GM21717 (cell line): ENCODE measurements at regions not wholly inside any gene's neighbourhood (a gene's known extent, or its start where the extent isn't known, plus 50 kb on each side); places are given as distances from the start of the nearest gene placed in this dataset.

Experiments used
- ATAC-seq: cut with Tn5 transposase; IDR thresholded peaks from one replicate; pipeline ENCODE4 v1.9.1; 2021; ENCODE audit warnings: mild to moderate bottlenecking, moderate library complexity; ENCODE audit not compliant: unreplicated experiment

- ATAC-seq, result no peak
Observed at GRCh38 chr12:17810399-17810798, 279.6 kb downstream of the RERGL start.

- ATAC-seq, result no peak
Observed at GRCh38 chr12:17809206-17809605, 280.8 kb downstream of the RERGL start.

- ATAC-seq, result no peak
Observed at GRCh38 chr12:17802657-17803641, 287.0 kb downstream of the RERGL start.

GRCh38 chr12:17793854-17794253, 296.1 kb downstream of the RERGL start:
- no peak for ATAC-seq

- no peak for ATAC-seq
Observed at GRCh38 chr12:17778242-17778641, 311.8 kb downstream of the RERGL start.

- ATAC-seq, result no peak
Observed at GRCh38 chr12:17763366-17763765, 326.6 kb downstream of the RERGL start.

- no peak for ATAC-seq
Observed at GRCh38 chr12:17759982-17760381, 330.0 kb downstream of the RERGL start.
